ENCODE measurements at regions not wholly inside any gene's neighbourhood (a gene's known extent, or its start where the extent isn't known, plus 50 kb on each side); places are given as distances from the start of the nearest gene placed in this dataset.

GRCh38 chr1:30637183-30637980 is 86.0 kb downstream of the MATN1 start:
- no peak for DNase-seq

GRCh38 chr1:30636621-30637020 is 86.8 kb downstream of the MATN1 start:
- DNase-seq = no peak

- no peak for DNase-seq
These were observed 87.9 kb downstream of the MATN1 start for GRCh38 chr1:30635391-30635975.

- DNase-seq = no peak
These were observed 88.9 kb downstream of the MATN1 start for GRCh38 chr1:30634507-30634906.

GRCh38 chr1:30633294-30633693 is 90.1 kb downstream of the MATN1 start:
- DNase-seq = no peak

- no peak for DNase-seq
These were observed 90.9 kb downstream of the MATN1 start for GRCh38 chr1:30632481-30632880.

- no peak for DNase-seq
These were observed 91.7 kb downstream of the MATN1 start for GRCh38 chr1:30631700-30632099.

- DNase-seq = no peak
These were observed 93.9 kb downstream of the MATN1 start for GRCh38 chr1:30629501-30629900.

GRCh38 chr1:30627994-30628393 is 95.4 kb downstream of the MATN1 start:
- DNase-seq = no peak

- no peak for DNase-seq
These were observed 96.2 kb downstream of the MATN1 start for GRCh38 chr1:30627206-30627605.

- DNase-seq = no peak
These were observed 100.0 kb downstream of the MATN1 start for GRCh38 chr1:30623431-30623830.

GRCh38 chr1:30619619-30620018 is 103.8 kb downstream of the MATN1 start:
- no peak for DNase-seq

GRCh38 chr1:30618335-30618747 is 105.0 kb downstream of the MATN1 start:
- DNase-seq = no peak

- DNase-seq = no peak
These were observed 106.6 kb downstream of the MATN1 start for GRCh38 chr1:30616759-30617158.

- no peak for DNase-seq
These were observed 107.4 kb downstream of the MATN1 start for GRCh38 chr1:30615816-30616590.

GRCh38 chr1:30615076-30615795 is 108.1 kb downstream of the MATN1 start:
- DNase-seq = no peak

GRCh38 chr1:30613188-30613587 is 110.2 kb downstream of the MATN1 start:
- DNase-seq = no peak

GRCh38 chr1:30612536-30613065 is 110.8 kb downstream of the MATN1 start:
- no peak for DNase-seq

GRCh38 chr1:30611741-30612309 is 111.6 kb downstream of the MATN1 start:
- DNase-seq = no peak

GRCh38 chr1:30610917-30611316 is 112.5 kb downstream of the MATN1 start:
- no peak for DNase-seq

GRCh38 chr1:30609999-30610345 is 113.4 kb downstream of the MATN1 start:
- no peak for DNase-seq

- DNase-seq = no peak
These were observed 113.9 kb downstream of the MATN1 start for GRCh38 chr1:30609336-30609998.

Data from bone marrow (tissue), 2 donors.